Dendritic cell treated with granulocyte-macrophage colony-stimulating factor and Interleukin-4, amounts not matched to agents 40 ng/mL and 50 ng/mL, for 4 days (primary cell): ENCODE measurements at regions not wholly inside any gene's neighbourhood (a gene's known extent, or its start where the extent isn't known, plus 50 kb on each side); places are given as distances from the start of the nearest gene placed in this dataset.
"Not testable (repeated sequence)": the region's sequence is repeated elsewhere in the genome, so short reads cannot be mapped to it uniquely, and the experiment has no call there.

Experiments
- H3K27ac Mint-ChIP-seq: one replicate; pipeline ENCODE4 v1.8.0; 2022; ENCODE audit warnings: mild to moderate bottlenecking, mixed read lengths
- H3K27me3 Mint-ChIP-seq: one replicate; pipeline ENCODE4 v1.8.0; 2022; ENCODE audit warnings: mild to moderate bottlenecking, mixed read lengths
- H3K36me3 Mint-ChIP-seq: one replicate; pipeline ENCODE4 v1.8.0; 2022; ENCODE audit warnings: low read depth, mixed read lengths
- H3K4me1 Mint-ChIP-seq: one replicate; pipeline ENCODE4 v1.8.0; 2022; ENCODE audit warnings: low read depth, mixed read lengths
- H3K4me3 Mint-ChIP-seq: one replicate; pipeline ENCODE4 v1.8.0; 2022; ENCODE audit warnings: mild to moderate bottlenecking, moderate library complexity, mixed read lengths
- H3K9me3 Mint-ChIP-seq: one replicate; pipeline ENCODE4 v1.8.0; 2022; ENCODE audit warnings: mixed read lengths
- intact Hi-C: fragments of 100-400 bp; cut with micrococcal nuclease; formaldehyde crosslinking; loops from one replicate; pipeline ENCODE4 v1.15.0; 2022

GRCh38 chr3:72081471-72082185 lies 296.7 kb upstream of the PROK2 start:
- Mint-ChIP-seq H3K4me1 (peaks cover 74% of the 10 kb centered on the region), H3K36me3 (no peaks in the 10 kb centered on the region), H3K27me3 (peaks cover 15% of the 10 kb centered on the region), H3K4me3 (no peak overlapping the region), H3K27ac (peak overlapping the region; percentile 12), H3K9me3 (peaks cover 5% of the 10 kb centered on the region)
- intact Hi-C loops, result loop anchor here (1.0 to 10.0 kb wide), 2 partner anchors 19 to 47 kb away; no protein-coding TSS in a partner anchor

- intact Hi-C loops, result loop anchor here (10.0 kb wide), 1 partner anchor 46 kb away; no protein-coding TSS in a partner anchor
- Mint-ChIP-seq H3K27ac (no peak overlapping the region), H3K4me3 (no peak overlapping the region)
Observed at GRCh38 chr3:72080800-72081199, 295.9 kb upstream of the PROK2 start.

GRCh38 chr3:72080095-72080494 lies 295.1 kb upstream of the PROK2 start:
- Mint-ChIP-seq H3K27ac (peak overlapping the region; percentile 72), H3K4me1 (peaks cover 59% of the 10 kb centered on the region), H3K4me3 (no peak overlapping the region), H3K9me3 (peaks cover 20% of the 10 kb centered on the region), H3K27me3 (peaks cover 14% of the 10 kb centered on the region), H3K36me3 (peaks cover 8% of the 10 kb centered on the region)
- intact Hi-C loops, result loop anchor here (10.0 kb wide), 1 partner anchor 45 kb away; no protein-coding TSS in a partner anchor

More at GRCh38 chr3:72080800-72081199, 295.9 kb upstream of the PROK2 start:
- Mint-ChIP-seq H3K27me3 (peaks cover 14% of the 10 kb centered on the region), H3K4me1 (peaks cover 66% of the 10 kb centered on the region), H3K36me3 (peaks cover under 1% of the 10 kb centered on the region), H3K9me3 (peaks cover 13% of the 10 kb centered on the region)

- Mint-ChIP-seq H3K4me1 (peaks cover 56% of the 10 kb centered on the region), H3K4me3 (no peak overlapping the region), H3K9me3 (peaks cover 25% of the 10 kb centered on the region), H3K27me3 (peaks cover 14% of the 10 kb centered on the region), H3K36me3 (peaks cover 10% of the 10 kb centered on the region), H3K27ac (peak overlapping the region; percentile 72)
- intact Hi-C loops, result no loop called here
Observed at GRCh38 chr3:72079369-72079872, 294.5 kb upstream of the PROK2 start.

GRCh38 chr3:72078676-72079368 lies 293.9 kb upstream of the PROK2 start:
- H3K27ac Mint-ChIP-seq, result no peak overlapping the region
- peaks cover 10% of the 10 kb centered on the region for H3K36me3 Mint-ChIP-seq
- intact Hi-C loops, result no loop called here
- H3K4me3 Mint-ChIP-seq, result no peak overlapping the region
- peaks cover 25% of the 10 kb centered on the region for H3K9me3 Mint-ChIP-seq
- peaks cover 53% of the 10 kb centered on the region for H3K4me1 Mint-ChIP-seq
- peaks cover 14% of the 10 kb centered on the region for H3K27me3 Mint-ChIP-seq

- H3K27me3 Mint-ChIP-seq, result peaks cover 9% of the 10 kb centered on the region
- H3K36me3 Mint-ChIP-seq, result peaks cover 10% of the 10 kb centered on the region
- H3K9me3 Mint-ChIP-seq, result peaks cover 25% of the 10 kb centered on the region
- intact Hi-C loops, result no loop called here
- no peak overlapping the region for H3K27ac Mint-ChIP-seq
- H3K4me3 Mint-ChIP-seq, result no peak overlapping the region
- H3K4me1 Mint-ChIP-seq, result peaks cover 42% of the 10 kb centered on the region
Observed at GRCh38 chr3:72077473-72078259, 292.7 kb upstream of the PROK2 start.

GRCh38 chr3:72075848-72076247 lies 290.9 kb upstream of the PROK2 start:
- peaks cover 24% of the 10 kb centered on the region for H3K4me1 Mint-ChIP-seq
- peaks cover 10% of the 10 kb centered on the region for H3K36me3 Mint-ChIP-seq
- H3K4me3 Mint-ChIP-seq, intact Hi-C loops, H3K27ac Mint-ChIP-seq: not testable (repeated sequence)
- H3K9me3 Mint-ChIP-seq, result peaks cover 25% of the 10 kb centered on the region
- peaks cover 14% of the 10 kb centered on the region for H3K27me3 Mint-ChIP-seq

- intact Hi-C loops, result no loop called here
- peaks cover 20% of the 10 kb centered on the region for H3K9me3 Mint-ChIP-seq
- H3K27ac Mint-ChIP-seq, result no peak overlapping the region
Observed at GRCh38 chr3:72071624-72072023, 286.7 kb upstream of the PROK2 start.

GRCh38 chr3:72070005-72070404 lies 285.1 kb upstream of the PROK2 start:
- Mint-ChIP-seq H3K4me3 (no peak overlapping the region), H3K36me3 (peaks cover 2% of the 10 kb centered on the region), H3K27ac (no peak overlapping the region), H3K27me3 (peaks cover 19% of the 10 kb centered on the region), H3K4me1 (peaks cover 14% of the 10 kb centered on the region), H3K9me3 (peaks cover 4% of the 10 kb centered on the region)
- intact Hi-C loops, result no loop called here

More at GRCh38 chr3:72071624-72072023, 286.7 kb upstream of the PROK2 start:
- Mint-ChIP-seq H3K36me3 (peaks cover 10% of the 10 kb centered on the region), H3K4me3 (no peak overlapping the region), H3K4me1 (peaks cover 5% of the 10 kb centered on the region), H3K27me3 (peaks cover 16% of the 10 kb centered on the region)

GRCh38 chr3:72069543-72069942 lies 284.6 kb upstream of the PROK2 start:
- Mint-ChIP-seq H3K27ac (no peak overlapping the region), H3K4me1 (peaks cover 14% of the 10 kb centered on the region), H3K9me3 (peaks cover 2% of the 10 kb centered on the region), H3K36me3 (no peaks in the 10 kb centered on the region), H3K27me3 (peaks cover 19% of the 10 kb centered on the region), H3K4me3 (no peak overlapping the region)
- intact Hi-C loops, result no loop called here

- Mint-ChIP-seq H3K4me3 (no peak overlapping the region), H3K27ac (no peak overlapping the region), H3K4me1 (peaks cover 14% of the 10 kb centered on the region), H3K9me3 (peaks cover 11% of the 10 kb centered on the region), H3K36me3 (no peaks in the 10 kb centered on the region), H3K27me3 (peaks cover 23% of the 10 kb centered on the region)
- intact Hi-C loops, result no loop called here
Observed at GRCh38 chr3:72068621-72069020, 283.7 kb upstream of the PROK2 start.

- Mint-ChIP-seq H3K27me3 (peaks cover 28% of the 10 kb centered on the region), H3K9me3 (peaks cover 16% of the 10 kb centered on the region), H3K4me1 (peaks cover 14% of the 10 kb centered on the region), H3K36me3 (no peaks in the 10 kb centered on the region), H3K27ac (no peak overlapping the region), H3K4me3 (no peak overlapping the region)
- intact Hi-C loops, result no loop called here
Observed at GRCh38 chr3:72067721-72068120, 282.8 kb upstream of the PROK2 start.

- intact Hi-C loops, result no loop called here
- peaks cover 31% of the 10 kb centered on the region for H3K27me3 Mint-ChIP-seq
- H3K4me1 Mint-ChIP-seq, result peaks cover 14% of the 10 kb centered on the region
- H3K36me3 Mint-ChIP-seq, result no peaks in the 10 kb centered on the region
- H3K4me3 Mint-ChIP-seq, result no peak overlapping the region
- no peak overlapping the region for H3K27ac Mint-ChIP-seq
- H3K9me3 Mint-ChIP-seq, result peaks cover 16% of the 10 kb centered on the region
Observed at GRCh38 chr3:72065872-72066641, 281.1 kb upstream of the PROK2 start.
